CD14-positive monocyte (primary cell): ENCODE measurements at regions not wholly inside any gene's neighbourhood (a gene's known extent, or its start where the extent isn't known, plus 50 kb on each side); places are given as distances from the start of the nearest gene placed in this dataset.
"Not testable (repeated sequence)": the region's sequence is repeated elsewhere in the genome, so short reads cannot be mapped to it uniquely, and the experiment has no call there.

Experiments used
- DNase-seq, 3 donors: peaks; one replicate each; pipeline ENCODE4 v3.0.0-alpha.2; 2011 to 2022
- H2AFZ ChIP-seq: 2 replicates; pipeline ENCODE4 v1.6.0; 2012; ENCODE audit warnings: mild to moderate bottlenecking, low read depth, low read length, inconsistent platforms; ENCODE audit not compliant: insufficient read depth, poor library complexity, severe bottlenecking
- H3K27ac ChIP-seq, 2 donors: 1 replicate in 1 of 2; 2 replicates in 1 of 2; pipeline ENCODE4 v1.5.1; 2012 to 2013; ENCODE audit warnings: low read length in 2 of 2, control low read depth in 1 of 2, inconsistent platforms in 1 of 2, low read depth in 1 of 2, mild to moderate bottlenecking in 1 of 2
- H3K27me3 ChIP-seq, 2 donors: one replicate each; pipeline versions ENCODE4 v1.6.0 to v1.6.1; 2011 to 2013; ENCODE audit warnings: low read length in 2 of 2; ENCODE audit not compliant: control insufficient read depth in 2 of 2, insufficient read depth in 2 of 2
- H3K36me3 ChIP-seq, 2 donors: replicated peaks in 1 of 2; 1 replicate in 1 of 2; 2 replicates in 1 of 2; pipeline versions ENCODE4 v1.5.1 to v1.6.1; 2012 to 2013; ENCODE audit warnings: low read length in 2 of 2, control low read depth in 1 of 2, inconsistent platforms in 1 of 2, mild to moderate bottlenecking in 1 of 2; ENCODE audit not compliant: insufficient read depth in 2 of 2, control insufficient read depth in 1 of 2
- H3K4me1 ChIP-seq, 2 donors: 1 replicate in 1 of 2; 2 replicates in 1 of 2; pipeline versions ENCODE4 v1.5.1 to v1.6.1; 2012 to 2013; ENCODE audit warnings: low read length in 2 of 2, control low read depth in 1 of 2, inconsistent platforms in 1 of 2, mild to moderate bottlenecking in 1 of 2, moderate library complexity in 1 of 2; ENCODE audit not compliant: insufficient read depth in 2 of 2, control insufficient read depth in 1 of 2
- H3K4me2 ChIP-seq: replicated peaks from 2 replicates; pipeline ENCODE3; 2012; ENCODE audit warnings: low read length, moderate library complexity, mild to moderate bottlenecking; ENCODE audit not compliant: poor library complexity, severe bottlenecking; ENCODE audit errors: extremely low read depth
- H3K4me3 ChIP-seq, 3 experiments: fragments of 200-600 bp in 1 of 3; sonication (generic) in 1 of 3; replicated peaks in 1 of 3; 1 replicate in 2 of 3; 2 replicates in 1 of 3; pipeline ENCODE4 v1.5.1; 2011 to 2013; ENCODE audit warnings: low read length in 3 of 3, mild to moderate bottlenecking in 3 of 3, control low read depth in 2 of 3, low read depth in 2 of 3, inconsistent platforms in 1 of 3, moderate library complexity in 1 of 3
- H3K79me2 ChIP-seq: 2 replicates; pipeline ENCODE4 v1.6.0; 2012; ENCODE audit warnings: mild to moderate bottlenecking, control low read depth, inconsistent platforms, low read length, moderate library complexity; ENCODE audit not compliant: insufficient read depth
- H3K9ac ChIP-seq: 2 replicates; pipeline ENCODE4 v1.6.0; 2017; ENCODE audit warnings: low read length, mild to moderate bottlenecking; ENCODE audit not compliant: insufficient read depth, poor library complexity, severe bottlenecking
- H3K9me3 ChIP-seq, 2 donors: replicated peaks in 1 of 2; 1 replicate in 1 of 2; 2 replicates in 1 of 2; pipeline versions ENCODE4 v1.5.1 to v1.6.1; 2012 to 2013; ENCODE audit warnings: low read length in 2 of 2, control low read depth in 1 of 2; ENCODE audit not compliant: control insufficient read depth in 1 of 2, insufficient read depth in 1 of 2
- H4K20me1 ChIP-seq: 2 replicates; pipeline ENCODE4 v1.6.0; 2012; ENCODE audit warnings: mild to moderate bottlenecking, low read length, control low read depth, moderate library complexity; ENCODE audit not compliant: insufficient read depth
- H3K27ac Mint-ChIP-seq, 7 donors: one replicate each; pipeline ENCODE4 v1.8.0; 2020; ENCODE audit warnings: mild to moderate bottlenecking in 7 of 7, mixed read lengths in 7 of 7, moderate library complexity in 6 of 7, inconsistent platforms in 2 of 7
- H3K27me3 Mint-ChIP-seq, 3 donors: one replicate each; pipeline ENCODE4 v1.8.0; 2021 to 2022; ENCODE audit warnings: low read depth in 3 of 3, mild to moderate bottlenecking in 3 of 3, mixed read lengths in 3 of 3, moderate library complexity in 3 of 3, inconsistent platforms in 1 of 3
- H3K36me3 Mint-ChIP-seq, 2 donors: one replicate each; pipeline ENCODE4 v1.8.0; 2020; ENCODE audit warnings: mixed read lengths in 2 of 2, inconsistent platforms in 1 of 2, mild to moderate bottlenecking in 1 of 2
- H3K4me1 Mint-ChIP-seq: one replicate; pipeline ENCODE4 v1.8.0; 2020; ENCODE audit warnings: mild to moderate bottlenecking, mixed read lengths
- H3K4me3 Mint-ChIP-seq, 2 donors: one replicate each; pipeline ENCODE4 v1.8.0; 2020; ENCODE audit warnings: mild to moderate bottlenecking in 2 of 2, mixed read lengths in 2 of 2, moderate library complexity in 1 of 2
- H3K9me3 Mint-ChIP-seq, 7 donors: one replicate each; pipeline ENCODE4 v1.8.0; 2020 to 2022; ENCODE audit warnings: mixed read lengths in 7 of 7, mild to moderate bottlenecking in 6 of 7, moderate library complexity in 6 of 7, inconsistent platforms in 2 of 7
- CTCF ChIP-seq: fragments of 200-600 bp; IDR thresholded peaks from one replicate; pipeline ENCODE4 v1.8.0; 2022; ENCODE audit warnings: antibody characterized with exemption, mild to moderate bottlenecking
- WGBS: methylation state at CpG from one replicate; pipeline ENCODE4 v1.1.5; 2013; ENCODE audit warnings: missing lambda C conversion rate; ENCODE audit not compliant: insufficient coverage; 5-methylcytosine and 5-hydroxymethylcytosine counted together
- intact Hi-C, 2 donors: fragments of 100-400 bp; cut with micrococcal nuclease; formaldehyde crosslinking; loops; one replicate each; pipeline versions ENCODE4 v1.15.0 to v1.15.1; 2023

GRCh38 chr4:75325318-75325979 lies 188.8 kb downstream of the RCHY1 start:
- Histone ChIP-seq H4K20me1 (no peaks in the 10 kb centered on the region), H3K27me3 (no peaks in the 10 kb centered on the region), H3K4me2 (no peak overlapping the region), H3K4me3 (no peak overlapping the region), H3K4me1 (no peaks in the 10 kb centered on the region), H3K9ac (no peak overlapping the region), H3K27ac (no peak overlapping the region), H3K9me3 (no peaks in the 10 kb centered on the region), H3K36me3 (no peaks in the 10 kb centered on the region), H3K79me2 (no peaks in the 10 kb centered on the region), H2AFZ (no peak overlapping the region)
- peaks cover 0 to 4% (median 3%) of the 10 kb centered on the region in 3 donors for H3K27me3 Mint-ChIP-seq
- no peak for DNase-seq
- no peak overlapping the region for H3K27ac Mint-ChIP-seq
- H3K4me3 Mint-ChIP-seq: no peak overlapping the region
- 50% methylated on average over 1 of the region's 2 CpGs for WGBS
- no peak for TF ChIP-seq CTCF
- intact Hi-C loops: no loop called here
- H3K36me3 Mint-ChIP-seq: no peaks in the 10 kb centered on the region
- no peaks in the 10 kb centered on the region for H3K4me1 Mint-ChIP-seq
- peaks cover 0 to 6% (median 2%) of the 10 kb centered on the region in 7 donors for H3K9me3 Mint-ChIP-seq

DNA sequence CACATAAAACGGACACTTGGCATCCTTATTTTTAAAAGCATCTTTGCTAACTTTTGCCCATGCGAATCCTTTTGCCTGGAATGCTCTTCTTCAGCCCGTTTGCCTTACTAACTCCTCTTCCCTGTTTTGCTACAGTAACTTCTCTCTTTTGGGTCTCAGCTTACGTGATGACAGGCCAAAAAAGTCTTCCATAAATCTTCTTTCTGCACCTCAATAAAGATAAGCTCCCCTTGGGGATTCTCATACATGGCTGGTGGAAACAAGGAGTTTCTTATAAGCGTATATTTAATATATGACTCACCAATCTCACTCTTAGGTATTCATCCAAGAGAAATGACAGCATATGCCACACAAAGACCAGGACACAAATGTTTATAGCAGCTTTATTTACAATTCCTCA lies 192.7 kb downstream of the RCHY1 start:
- Histone ChIP-seq H3K9ac (no peak overlapping the region), H3K27me3 (no peaks in the 10 kb centered on the region), H3K4me3 (no peak overlapping the region), H3K36me3 (no peaks in the 10 kb centered on the region), H3K4me2 (no peak overlapping the region), H3K27ac (no peak overlapping the region), H3K9me3 (peaks cover 0 to 3% of the 10 kb centered on the region in 2 donors), H4K20me1 (no peaks in the 10 kb centered on the region), H3K4me1 (no peaks in the 10 kb centered on the region), H2AFZ (no peak overlapping the region), H3K79me2 (no peaks in the 10 kb centered on the region)
- Mint-ChIP-seq H3K4me1 (no peaks in the 10 kb centered on the region), H3K4me3 (no peak overlapping the region), H3K36me3 (no peaks in the 10 kb centered on the region), H3K27me3 (peaks cover 0 to 3% (median under 1%) of the 10 kb centered on the region in 3 donors), H3K27ac (no peak overlapping the region), H3K9me3 (peaks cover 0 to 11% (median 7%) of the 10 kb centered on the region in 7 donors)
- 71% methylated on average over 4 of the region's 5 CpGs for WGBS
- TF ChIP-seq CTCF: no peak
- intact Hi-C loops: no loop called here
- DNase-seq: no peak

DNA sequence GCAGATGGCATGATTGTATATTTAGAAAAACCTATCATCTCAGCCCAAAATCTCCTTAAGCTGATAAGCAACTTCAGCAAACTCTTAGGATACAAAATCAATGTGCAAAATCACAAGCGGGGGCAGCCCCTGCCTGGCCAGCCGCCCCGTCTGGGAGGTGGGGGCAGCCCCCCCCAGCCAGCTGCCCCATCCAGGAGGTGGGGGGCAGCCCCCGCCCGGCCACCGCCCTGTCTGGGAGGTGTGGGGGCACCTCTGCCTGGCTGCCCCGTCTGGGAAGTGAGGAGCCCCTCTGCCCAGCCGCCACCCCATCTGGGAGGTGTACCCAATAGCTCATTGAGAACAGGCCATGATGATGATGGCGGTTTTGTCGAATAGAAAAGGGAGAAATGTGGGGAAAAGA lies 196.6 kb downstream of the RCHY1 start:
- H3K36me3 Mint-ChIP-seq, H3K9ac ChIP-seq, H3K27ac ChIP-seq, H3K27me3 ChIP-seq, H2AFZ ChIP-seq, H3K4me3 ChIP-seq, H3K36me3 ChIP-seq, H3K4me1 ChIP-seq, DNase-seq, H3K27ac Mint-ChIP-seq, H3K4me2 ChIP-seq, H3K27me3 Mint-ChIP-seq, intact Hi-C loops, H3K79me2 ChIP-seq, H4K20me1 ChIP-seq, H3K4me1 Mint-ChIP-seq, H3K4me3 Mint-ChIP-seq: not testable (repeated sequence)
- peaks cover 3 to 13% of the 10 kb centered on the region in 2 donors for H3K9me3 ChIP-seq
- H3K9me3 Mint-ChIP-seq: peaks cover 8 to 30% (median 20%) of the 10 kb centered on the region in 7 donors
- 100% methylated on average over 2 of the region's 10 CpGs for WGBS
